CD14-positive monocyte (primary cell): ENCODE measurements at regions not wholly inside any gene's neighbourhood (a gene's known extent, or its start where the extent isn't known, plus 50 kb on each side); places are given as distances from the start of the nearest gene placed in this dataset.

Experiments
- DNase-seq, 3 donors: peaks; one replicate each; pipeline ENCODE4 v3.0.0-alpha.2; 2011 to 2022
- H2AFZ ChIP-seq: 2 replicates; pipeline ENCODE4 v1.6.0; 2012; ENCODE audit warnings: mild to moderate bottlenecking, low read depth, low read length, inconsistent platforms; ENCODE audit not compliant: insufficient read depth, poor library complexity, severe bottlenecking
- H3K27ac ChIP-seq, 2 donors: 1 replicate in 1 of 2; 2 replicates in 1 of 2; pipeline ENCODE4 v1.5.1; 2012 to 2013; ENCODE audit warnings: low read length in 2 of 2, control low read depth in 1 of 2, inconsistent platforms in 1 of 2, low read depth in 1 of 2, mild to moderate bottlenecking in 1 of 2
- H3K27me3 ChIP-seq, 2 donors: one replicate each; pipeline versions ENCODE4 v1.6.0 to v1.6.1; 2011 to 2013; ENCODE audit warnings: low read length in 2 of 2; ENCODE audit not compliant: control insufficient read depth in 2 of 2, insufficient read depth in 2 of 2
- H3K36me3 ChIP-seq, 2 donors: replicated peaks in 1 of 2; 1 replicate in 1 of 2; 2 replicates in 1 of 2; pipeline versions ENCODE4 v1.5.1 to v1.6.1; 2012 to 2013; ENCODE audit warnings: low read length in 2 of 2, control low read depth in 1 of 2, inconsistent platforms in 1 of 2, mild to moderate bottlenecking in 1 of 2; ENCODE audit not compliant: insufficient read depth in 2 of 2, control insufficient read depth in 1 of 2
- H3K4me1 ChIP-seq, 2 donors: 1 replicate in 1 of 2; 2 replicates in 1 of 2; pipeline versions ENCODE4 v1.5.1 to v1.6.1; 2012 to 2013; ENCODE audit warnings: low read length in 2 of 2, control low read depth in 1 of 2, inconsistent platforms in 1 of 2, mild to moderate bottlenecking in 1 of 2, moderate library complexity in 1 of 2; ENCODE audit not compliant: insufficient read depth in 2 of 2, control insufficient read depth in 1 of 2
- H3K4me2 ChIP-seq: replicated peaks from 2 replicates; pipeline ENCODE3; 2012; ENCODE audit warnings: low read length, moderate library complexity, mild to moderate bottlenecking; ENCODE audit not compliant: poor library complexity, severe bottlenecking; ENCODE audit errors: extremely low read depth
- H3K4me3 ChIP-seq, 3 experiments: fragments of 200-600 bp in 1 of 3; sonication (generic) in 1 of 3; replicated peaks in 1 of 3; 1 replicate in 2 of 3; 2 replicates in 1 of 3; pipeline ENCODE4 v1.5.1; 2011 to 2013; ENCODE audit warnings: low read length in 3 of 3, mild to moderate bottlenecking in 3 of 3, control low read depth in 2 of 3, low read depth in 2 of 3, inconsistent platforms in 1 of 3, moderate library complexity in 1 of 3
- H3K79me2 ChIP-seq: 2 replicates; pipeline ENCODE4 v1.6.0; 2012; ENCODE audit warnings: mild to moderate bottlenecking, control low read depth, inconsistent platforms, low read length, moderate library complexity; ENCODE audit not compliant: insufficient read depth
- H3K9ac ChIP-seq: 2 replicates; pipeline ENCODE4 v1.6.0; 2017; ENCODE audit warnings: low read length, mild to moderate bottlenecking; ENCODE audit not compliant: insufficient read depth, poor library complexity, severe bottlenecking
- H3K9me3 ChIP-seq, 2 donors: replicated peaks in 1 of 2; 1 replicate in 1 of 2; 2 replicates in 1 of 2; pipeline versions ENCODE4 v1.5.1 to v1.6.1; 2012 to 2013; ENCODE audit warnings: low read length in 2 of 2, control low read depth in 1 of 2; ENCODE audit not compliant: control insufficient read depth in 1 of 2, insufficient read depth in 1 of 2
- H4K20me1 ChIP-seq: 2 replicates; pipeline ENCODE4 v1.6.0; 2012; ENCODE audit warnings: mild to moderate bottlenecking, low read length, control low read depth, moderate library complexity; ENCODE audit not compliant: insufficient read depth
- H3K27ac Mint-ChIP-seq, 7 donors: one replicate each; pipeline ENCODE4 v1.8.0; 2020; ENCODE audit warnings: mild to moderate bottlenecking in 7 of 7, mixed read lengths in 7 of 7, moderate library complexity in 6 of 7, inconsistent platforms in 2 of 7
- H3K27me3 Mint-ChIP-seq, 3 donors: one replicate each; pipeline ENCODE4 v1.8.0; 2021 to 2022; ENCODE audit warnings: low read depth in 3 of 3, mild to moderate bottlenecking in 3 of 3, mixed read lengths in 3 of 3, moderate library complexity in 3 of 3, inconsistent platforms in 1 of 3
- H3K36me3 Mint-ChIP-seq, 2 donors: one replicate each; pipeline ENCODE4 v1.8.0; 2020; ENCODE audit warnings: mixed read lengths in 2 of 2, inconsistent platforms in 1 of 2, mild to moderate bottlenecking in 1 of 2
- H3K4me1 Mint-ChIP-seq: one replicate; pipeline ENCODE4 v1.8.0; 2020; ENCODE audit warnings: mild to moderate bottlenecking, mixed read lengths
- H3K4me3 Mint-ChIP-seq, 2 donors: one replicate each; pipeline ENCODE4 v1.8.0; 2020; ENCODE audit warnings: mild to moderate bottlenecking in 2 of 2, mixed read lengths in 2 of 2, moderate library complexity in 1 of 2
- H3K9me3 Mint-ChIP-seq, 7 donors: one replicate each; pipeline ENCODE4 v1.8.0; 2020 to 2022; ENCODE audit warnings: mixed read lengths in 7 of 7, mild to moderate bottlenecking in 6 of 7, moderate library complexity in 6 of 7, inconsistent platforms in 2 of 7
- CTCF ChIP-seq: fragments of 200-600 bp; IDR thresholded peaks from one replicate; pipeline ENCODE4 v1.8.0; 2022; ENCODE audit warnings: antibody characterized with exemption, mild to moderate bottlenecking
- WGBS: methylation state at CpG from one replicate; pipeline ENCODE4 v1.1.5; 2013; ENCODE audit warnings: missing lambda C conversion rate; ENCODE audit not compliant: insufficient coverage; 5-methylcytosine and 5-hydroxymethylcytosine counted together
- intact Hi-C, 2 donors: fragments of 100-400 bp; cut with micrococcal nuclease; formaldehyde crosslinking; loops; one replicate each; pipeline versions ENCODE4 v1.15.0 to v1.15.1; 2023

DNA sequence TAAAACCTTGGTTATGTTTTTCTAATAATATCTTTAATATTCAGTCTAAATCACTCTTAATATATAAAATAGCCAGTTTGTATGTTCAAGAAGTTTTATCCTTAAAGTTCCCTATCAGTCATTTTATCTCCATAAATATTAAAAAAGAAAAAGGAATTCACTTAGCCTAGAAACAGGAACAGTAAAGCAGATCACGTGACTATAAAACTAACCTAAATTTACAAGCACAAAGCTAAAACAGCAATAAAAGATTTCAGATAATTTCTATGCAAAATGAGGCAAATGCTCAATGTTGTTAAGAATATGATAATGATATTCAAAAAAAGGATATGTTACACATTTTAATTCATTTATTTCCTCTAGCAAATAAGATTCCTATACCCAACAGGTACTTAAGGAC lies 57.1 kb upstream of the TNIP3 start:
- Histone ChIP-seq H3K79me2 (no peaks in the 10 kb centered on the region), H3K4me2 (no peak overlapping the region), H2AFZ (no peak overlapping the region), H4K20me1 (no peaks in the 10 kb centered on the region), H3K4me3 (no peak overlapping the region), H3K4me1 (no peaks in the 10 kb centered on the region), H3K27me3 (no peaks in the 10 kb centered on the region), H3K9me3 (no peaks in the 10 kb centered on the region), H3K36me3 (no peaks in the 10 kb centered on the region), H3K9ac (no peak overlapping the region), H3K27ac (no peak overlapping the region)
- H3K36me3 Mint-ChIP-seq, result no peaks in the 10 kb centered on the region
- H3K4me1 Mint-ChIP-seq, result no peaks in the 10 kb centered on the region
- DNase-seq, result no peak
- peaks cover 0 to 1% (median 0%) of the 10 kb centered on the region in 7 donors for H3K9me3 Mint-ChIP-seq
- intact Hi-C loops, result no loop called here
- peaks cover 2 to 3% (median 2%) of the 10 kb centered on the region in 3 donors for H3K27me3 Mint-ChIP-seq
- no peak overlapping the region for H3K27ac Mint-ChIP-seq
- WGBS, result no CpG with 5 or more reads among the region's 1 CpG
- no peak overlapping the region for H3K4me3 Mint-ChIP-seq
- no peak for TF ChIP-seq CTCF

DNA sequence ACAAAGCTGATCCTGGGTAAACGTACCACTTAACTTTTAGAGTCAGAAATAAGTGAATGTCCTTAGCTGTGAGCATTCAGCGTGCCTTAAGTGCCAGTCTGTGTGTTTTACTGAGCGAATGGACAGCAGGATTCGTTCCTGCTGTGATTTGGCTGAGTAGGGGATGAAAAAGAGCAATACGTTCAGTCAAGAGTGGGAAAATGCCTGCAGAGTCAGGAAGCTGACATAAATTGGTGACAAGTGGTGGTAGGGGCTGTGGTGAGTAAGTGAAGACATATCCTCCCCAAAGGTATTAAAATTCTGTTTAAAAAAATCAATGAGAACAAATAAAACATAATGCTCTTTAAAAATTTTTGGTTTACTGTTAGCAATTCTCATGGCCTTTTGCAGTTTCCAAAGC lies 56.6 kb upstream of the TNIP3 start:
- no peak for DNase-seq
- H3K4me3 ChIP-seq, result no peak overlapping the region
- no peak overlapping the region for H3K27ac Mint-ChIP-seq
- H3K9me3 Mint-ChIP-seq, result peaks cover 0 to 1% (median 0%) of the 10 kb centered on the region in 7 donors
- H3K27ac ChIP-seq, result no peak overlapping the region
- no peaks in the 10 kb centered on the region for H3K9me3 ChIP-seq
- no peak overlapping the region for H3K4me3 Mint-ChIP-seq
- no peak overlapping the region for H3K9ac ChIP-seq
- H2AFZ ChIP-seq, result no peak overlapping the region
- no peaks in the 10 kb centered on the region for H3K36me3 Mint-ChIP-seq
- H3K4me2 ChIP-seq, result no peak overlapping the region
- 91% methylated on average over 5 of the region's 5 CpGs for WGBS
- no peaks in the 10 kb centered on the region for H4K20me1 ChIP-seq
- no peaks in the 10 kb centered on the region for H3K27me3 ChIP-seq
- H3K79me2 ChIP-seq, result no peaks in the 10 kb centered on the region
- no peaks in the 10 kb centered on the region for H3K4me1 Mint-ChIP-seq
- H3K4me1 ChIP-seq, result no peaks in the 10 kb centered on the region
- intact Hi-C loops, result no loop called here
- no peaks in the 10 kb centered on the region for H3K36me3 ChIP-seq
- H3K27me3 Mint-ChIP-seq, result peaks cover 0 to 2% (median 2%) of the 10 kb centered on the region in 3 donors
- TF ChIP-seq CTCF, result no peak
